HG03159 (cell line): ENCODE measurements at regions not wholly inside any gene's neighbourhood (a gene's known extent, or its start where the extent isn't known, plus 50 kb on each side); places are given as distances from the start of the nearest gene placed in this dataset.
"Not testable (repeated sequence)": the region's sequence is repeated elsewhere in the genome, so short reads cannot be mapped to it uniquely, and the experiment has no call there.

Experiments used
- ATAC-seq: cut with Tn5 transposase; IDR thresholded peaks from one replicate; pipeline ENCODE4 v1.9.1; 2021; ENCODE audit warnings: mild to moderate bottlenecking, moderate library complexity; ENCODE audit not compliant: unreplicated experiment

DNA sequence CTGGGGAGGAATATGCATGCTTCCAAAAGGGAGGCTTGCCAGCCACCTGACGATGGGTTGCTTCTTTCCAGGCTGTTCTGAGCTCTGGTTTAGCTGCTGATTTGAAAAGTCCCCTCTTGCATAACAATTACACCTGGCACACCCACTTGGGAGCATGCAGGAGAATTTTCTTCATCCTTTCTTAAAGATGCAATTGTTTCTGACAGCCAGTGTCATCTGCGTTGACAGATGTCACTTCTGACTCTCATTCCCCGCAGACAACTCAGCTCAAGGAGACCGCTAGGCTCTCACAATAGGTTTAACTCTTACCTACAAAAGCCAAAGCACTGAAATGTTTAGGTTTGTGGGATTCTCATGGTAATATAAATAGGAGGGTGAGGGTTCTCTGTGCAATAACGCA lies 185.6 kb upstream of the SYNPR start:
- ATAC-seq, result no peak

DNA sequence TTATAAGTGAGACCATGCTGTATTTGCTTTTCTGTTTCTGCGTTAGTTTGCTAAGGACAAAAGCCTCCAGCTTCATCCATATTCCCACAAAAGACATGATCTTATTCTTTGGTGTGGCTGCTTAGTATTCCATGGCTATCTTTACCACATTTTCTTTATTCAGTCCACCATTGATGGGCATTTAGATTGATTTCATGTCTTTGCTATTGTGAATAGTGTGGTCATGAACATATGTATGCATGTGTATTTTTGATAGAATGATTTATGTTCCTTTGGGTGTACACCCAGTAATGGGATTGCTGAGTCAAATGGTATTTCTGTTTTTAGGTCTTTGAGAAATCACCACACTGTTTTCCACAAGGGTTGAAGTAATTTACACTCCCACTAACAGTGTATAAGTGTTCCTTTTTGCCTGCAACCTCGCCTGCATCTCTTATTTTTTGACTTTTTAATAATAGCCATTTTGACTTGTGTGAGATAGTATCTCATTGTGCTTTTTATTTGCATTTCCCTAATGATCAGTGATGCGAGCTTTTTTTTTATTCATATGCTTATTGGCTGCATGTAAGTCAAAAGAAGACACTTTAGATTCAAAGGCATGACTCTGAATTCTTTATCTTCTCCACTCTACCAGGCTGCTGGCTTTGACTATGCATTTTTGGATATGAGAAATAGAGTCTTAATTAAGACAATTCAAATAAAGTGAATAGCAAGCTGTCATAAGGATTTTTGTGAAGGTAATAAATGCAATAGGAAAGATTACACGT lies 183.3 kb upstream of the SYNPR start:
- ATAC-seq, result no peak

DNA sequence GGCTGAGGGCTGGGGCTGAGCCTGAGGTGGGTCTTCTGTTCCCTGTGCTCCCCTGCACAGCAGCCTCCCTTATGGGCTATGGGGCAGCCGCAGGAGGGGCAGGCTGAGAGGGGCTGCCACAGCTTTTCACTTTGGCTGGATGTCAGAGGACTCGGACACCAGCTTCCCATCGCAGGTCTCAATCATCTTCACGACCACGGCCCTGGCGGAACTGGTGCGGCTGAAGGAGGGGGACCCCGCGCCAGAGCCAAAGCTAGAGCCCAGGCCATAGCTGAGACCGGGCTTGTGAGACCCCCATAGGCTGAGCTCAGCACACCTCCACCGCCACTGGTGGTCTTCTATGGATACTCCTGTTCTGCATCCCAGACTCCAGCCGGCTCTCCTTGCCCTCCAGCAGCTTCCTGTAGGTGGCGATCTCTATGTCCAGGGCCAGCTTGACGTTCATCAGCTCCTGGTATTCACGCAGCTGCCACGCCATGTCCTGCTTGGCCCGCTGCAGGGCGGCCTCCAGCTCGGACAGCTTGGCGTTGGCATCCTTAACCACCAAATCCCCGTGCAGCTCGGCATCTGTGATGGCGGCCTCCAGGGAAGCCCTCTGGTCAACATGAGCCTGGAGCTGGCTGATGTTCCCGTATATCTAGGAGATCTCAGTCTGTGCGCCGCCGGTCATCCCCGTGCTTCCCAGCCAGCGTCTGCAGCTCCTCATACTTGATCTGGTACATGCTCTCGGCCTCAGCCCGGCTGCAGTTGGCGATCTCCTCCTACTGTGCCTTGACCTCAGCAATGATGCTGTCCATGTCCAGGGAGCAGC lies 181.7 kb upstream of the SYNPR start:
- no peak for ATAC-seq

DNA sequence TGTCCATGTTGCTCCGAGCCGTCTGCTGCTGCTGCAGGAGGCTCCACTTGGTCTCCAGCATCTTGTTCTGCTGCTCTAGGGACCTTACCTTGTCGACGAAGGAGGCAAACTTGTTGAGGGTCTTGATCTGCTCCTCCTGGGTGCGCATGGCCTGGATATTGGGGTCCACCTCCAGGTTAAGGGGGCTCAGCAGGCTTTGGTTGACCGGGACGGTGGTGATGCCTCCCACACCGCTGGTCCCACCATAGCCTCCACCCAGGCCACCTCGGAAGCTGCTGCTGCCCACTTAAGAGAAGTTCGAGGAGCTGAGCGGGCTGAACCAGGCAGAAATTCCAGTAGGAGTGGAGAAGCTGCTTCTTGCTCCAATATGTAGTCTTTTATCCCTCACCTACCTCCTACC lies 180.7 kb upstream of the SYNPR start:
- ATAC-seq, result no peak

DNA sequence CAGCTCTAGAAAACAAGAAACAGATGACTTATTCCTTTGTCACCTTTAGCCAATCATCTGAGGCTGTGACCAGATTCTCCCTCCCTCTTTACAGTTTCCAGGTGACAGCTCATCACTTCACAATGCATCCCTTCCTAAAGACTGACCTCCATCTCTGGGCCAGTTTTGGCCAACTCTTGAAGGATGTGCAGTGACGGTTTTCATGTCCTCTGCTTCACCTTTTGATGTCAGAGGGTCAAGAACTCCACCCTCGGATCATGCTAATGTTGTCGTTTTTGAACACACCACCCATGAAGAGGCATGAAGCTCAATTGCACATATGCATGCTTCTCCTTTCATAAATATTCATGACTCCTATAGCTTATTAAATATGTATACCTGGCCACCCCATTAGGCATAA lies 161.2 kb upstream of the SYNPR start:
- ATAC-seq, result no peak

DNA sequence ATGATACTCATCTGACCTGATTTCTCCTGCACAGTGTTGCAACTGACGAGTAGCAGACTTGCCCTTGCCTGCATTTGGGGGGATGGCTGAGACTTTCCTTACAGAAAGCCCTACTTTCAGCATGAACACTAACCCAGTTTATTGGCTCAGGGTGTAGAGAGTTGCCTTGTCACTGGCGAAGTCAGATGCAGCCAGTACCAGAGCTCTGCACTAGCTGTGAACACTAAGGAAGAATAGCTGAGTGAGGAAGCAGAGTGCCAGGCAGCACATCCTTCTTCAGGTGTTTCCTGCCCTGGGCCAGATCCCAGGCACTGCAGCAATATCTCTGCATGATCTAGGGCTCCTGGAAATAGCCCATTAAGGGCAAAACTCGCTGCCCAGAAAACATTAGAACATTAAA lies 154.0 kb upstream of the SYNPR start:
- no peak for ATAC-seq

DNA sequence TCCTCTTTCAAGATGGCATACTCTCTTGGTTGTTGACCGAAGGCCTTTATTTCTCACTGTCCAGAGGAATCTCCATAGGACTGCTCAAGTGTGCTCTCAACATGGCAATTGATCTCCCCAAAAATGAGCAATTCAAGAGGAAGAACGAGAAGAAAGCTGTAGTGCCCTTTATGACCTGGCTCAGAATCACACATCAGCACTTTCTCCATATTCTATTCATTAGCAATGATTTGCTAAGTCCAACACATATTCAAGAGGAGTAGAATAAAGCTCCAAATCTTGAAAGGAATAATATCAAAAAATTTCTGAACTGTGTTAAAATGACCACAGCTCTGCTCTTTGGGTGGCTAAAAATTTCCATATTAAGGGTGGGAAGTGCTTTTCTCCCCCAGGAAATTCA lies 151.6 kb upstream of the SYNPR start:
- ATAC-seq, result no peak

DNA sequence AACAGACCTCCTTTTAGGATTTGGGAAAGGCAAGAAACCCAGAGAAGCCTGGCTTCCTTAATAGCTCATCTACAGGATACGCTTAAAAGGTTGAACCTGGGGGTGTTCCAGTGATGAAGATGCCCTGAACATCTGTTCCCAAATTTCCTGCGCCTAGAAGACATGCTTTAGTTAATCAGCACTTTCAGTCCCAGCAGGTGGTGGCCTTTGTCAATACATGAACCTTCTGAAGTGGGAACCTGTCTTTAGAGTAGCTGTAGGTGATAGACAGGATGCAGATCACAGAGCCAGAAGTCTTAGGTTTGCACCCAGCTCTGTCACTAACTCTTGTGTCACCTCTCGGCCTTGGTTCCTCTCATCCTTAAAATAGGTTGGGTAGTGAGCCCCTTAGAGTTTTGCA lies 149.7 kb upstream of the SYNPR start:
- ATAC-seq, result no peak

DNA sequence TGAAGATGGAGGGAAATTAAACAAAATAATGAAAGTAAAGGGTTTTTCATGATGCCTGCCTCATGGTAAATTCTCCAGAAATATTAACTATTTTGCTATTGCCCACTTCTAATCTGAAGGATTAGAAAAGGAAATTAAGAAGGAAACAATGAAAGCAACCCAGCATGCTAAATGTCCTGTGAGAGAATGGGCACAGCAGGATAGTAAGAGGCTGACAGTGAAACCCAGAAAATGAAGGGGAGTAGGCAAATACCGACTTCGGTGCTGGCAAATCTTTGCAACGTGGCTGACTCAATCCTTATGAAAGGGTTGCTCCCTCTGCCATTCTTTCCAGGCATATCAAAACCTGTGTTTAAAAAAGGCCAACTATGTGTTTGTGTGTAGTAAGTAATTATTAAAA lies 147.5 kb upstream of the SYNPR start:
- ATAC-seq, result no peak

DNA sequence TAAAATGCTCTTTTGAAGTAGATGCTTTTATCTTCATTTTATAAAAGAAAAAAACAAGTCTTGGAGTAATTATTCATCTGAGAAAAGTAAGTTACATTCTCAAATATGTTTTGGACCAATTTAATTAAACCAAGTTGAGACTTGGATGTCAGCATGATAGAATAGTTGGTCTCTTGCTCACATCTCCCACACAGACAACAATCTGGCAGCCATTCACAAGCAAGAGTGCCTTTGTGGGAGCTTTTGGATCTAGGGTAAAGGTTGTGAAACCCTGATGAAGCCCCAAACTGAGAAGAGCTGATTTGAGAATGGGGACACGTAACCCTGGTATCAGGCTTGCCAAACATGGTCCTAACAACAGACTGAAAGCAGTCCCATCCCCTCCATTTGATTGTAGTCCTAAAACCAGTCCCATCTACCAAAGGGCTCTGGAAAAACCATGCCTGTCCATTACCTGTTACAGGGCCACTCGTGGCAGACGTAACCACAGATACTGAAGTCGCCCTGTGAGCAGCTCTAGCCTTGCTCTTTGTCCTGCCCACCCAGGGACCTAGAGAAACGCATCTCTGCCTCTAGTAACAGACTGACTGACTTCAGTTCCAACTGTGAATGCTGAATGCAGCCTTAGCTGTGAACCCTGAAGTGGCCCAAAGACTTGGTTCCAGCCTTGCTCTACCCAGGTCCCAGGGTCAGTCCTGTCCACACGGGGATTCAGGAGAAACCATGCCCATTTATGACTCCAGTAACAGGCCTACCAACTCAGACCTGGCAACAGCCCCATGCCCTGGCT lies 145.5 kb upstream of the SYNPR start:
- no peak for ATAC-seq

DNA sequence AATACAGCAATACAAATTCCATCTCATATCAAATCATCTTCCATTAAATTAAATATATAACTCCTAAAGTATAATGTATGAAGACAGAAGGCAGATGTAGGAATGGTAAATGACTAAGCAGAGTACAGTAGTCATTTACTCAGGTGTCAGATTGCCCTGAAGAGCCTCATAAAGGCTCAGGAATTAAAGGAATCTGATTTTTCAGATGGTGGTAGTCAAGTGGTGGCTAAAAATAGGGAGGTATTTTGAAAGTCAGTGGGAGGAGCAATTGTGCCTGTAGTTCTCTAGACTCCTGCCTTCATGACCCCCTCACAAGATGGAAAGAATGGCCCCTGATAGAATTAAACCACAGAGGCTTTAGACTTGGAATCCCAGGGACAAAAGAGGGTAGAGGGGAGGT lies 142.7 kb upstream of the SYNPR start:
- ATAC-seq, result no peak

DNA sequence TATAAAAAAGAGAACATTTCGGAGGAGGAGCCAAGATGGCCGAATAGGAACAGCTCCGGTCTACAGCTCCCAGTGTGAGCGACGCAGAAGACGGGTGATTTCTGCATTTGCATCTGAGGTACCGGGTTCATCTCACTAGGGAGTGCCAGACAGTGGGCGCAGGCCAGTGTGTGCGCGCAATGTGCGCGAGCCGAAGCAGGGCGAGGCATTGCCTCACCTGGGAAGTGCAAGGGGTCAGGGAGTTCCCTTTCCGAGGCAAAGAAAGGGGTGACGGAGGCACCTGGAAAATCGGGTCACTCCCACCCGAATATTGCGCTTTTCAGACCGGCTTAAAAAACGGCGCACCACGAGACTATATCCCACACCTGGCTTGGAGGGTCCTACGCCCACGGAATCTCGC lies 141.9 kb upstream of the SYNPR start:
- ATAC-seq, result not testable (repeated sequence)

DNA sequence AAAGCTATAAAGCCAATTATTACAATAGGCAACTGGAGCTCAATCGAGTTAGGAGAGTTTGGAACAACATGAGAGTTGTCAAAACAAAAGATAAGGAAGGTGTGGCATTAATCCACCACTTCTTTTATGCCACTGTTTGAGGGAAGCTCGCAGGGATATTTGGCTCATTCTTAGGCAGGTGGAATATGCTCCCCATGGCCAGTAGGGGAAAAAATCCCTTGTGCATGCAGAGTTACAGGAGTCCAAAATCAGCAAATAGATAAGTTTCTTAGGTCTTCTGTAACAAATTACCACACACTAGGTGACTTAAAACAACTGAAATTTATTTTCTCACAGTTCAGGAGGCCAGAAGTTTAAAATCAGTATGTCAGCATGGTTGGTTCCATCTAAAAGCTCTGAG lies 135.4 kb upstream of the SYNPR start:
- no peak for ATAC-seq

DNA sequence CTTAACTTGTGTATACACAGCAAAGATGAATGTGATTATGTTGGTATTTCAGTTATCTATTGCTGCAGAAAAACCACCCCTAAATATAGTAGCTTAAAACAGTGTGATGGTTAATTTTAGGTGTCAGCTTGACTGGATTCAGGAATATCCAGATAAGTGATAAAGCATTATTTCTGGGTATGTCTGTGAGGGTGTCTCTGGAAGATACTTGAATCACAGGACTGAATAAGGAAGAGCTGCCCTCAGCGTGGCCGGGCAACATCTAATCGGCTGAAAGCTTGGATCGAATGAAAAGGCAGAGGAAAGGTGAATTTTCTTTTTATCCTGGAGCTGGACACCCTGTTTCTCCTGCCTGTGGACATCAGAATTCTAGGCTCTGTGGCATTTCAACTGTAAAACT lies 132.0 kb upstream of the SYNPR start:
- no peak for ATAC-seq

DNA sequence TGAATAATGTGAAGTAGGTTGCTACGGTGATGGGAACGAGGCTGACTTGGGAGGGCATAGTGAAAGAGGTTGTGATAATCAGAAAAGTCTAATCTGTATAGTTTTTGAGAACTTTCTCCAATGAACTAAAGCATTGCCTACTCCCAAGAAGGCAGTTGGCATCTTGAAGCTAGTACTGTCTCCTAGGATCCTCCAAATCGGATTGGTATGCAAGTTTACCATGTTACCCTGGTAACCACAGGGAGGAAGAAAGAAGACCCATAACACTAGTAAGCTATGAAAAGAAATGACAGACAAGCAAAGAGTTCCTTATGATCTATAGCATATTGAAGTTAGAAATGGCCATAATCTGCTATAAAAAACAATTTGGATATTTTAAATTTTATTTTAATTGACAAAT lies 127.2 kb upstream of the SYNPR start:
- no peak for ATAC-seq

DNA sequence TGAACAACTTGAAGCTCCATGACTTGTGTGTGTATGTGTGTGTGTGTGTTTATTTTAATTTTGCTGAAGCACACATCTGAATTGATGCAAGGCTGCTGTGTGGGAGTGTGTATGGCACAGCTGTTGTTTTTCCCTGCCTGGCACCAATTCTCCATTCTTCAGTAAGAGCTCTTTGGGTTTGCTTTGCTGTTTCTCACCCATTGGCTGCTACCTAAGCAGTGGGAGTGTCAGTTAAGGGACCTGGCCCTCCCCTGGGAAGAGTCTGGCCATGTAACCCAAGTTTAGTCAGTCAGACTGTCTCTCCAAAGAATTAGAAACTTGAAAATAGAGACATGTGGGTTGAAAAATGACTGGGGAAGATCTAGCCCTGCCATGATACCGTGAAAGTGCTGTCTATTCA lies 126.2 kb upstream of the SYNPR start:
- ATAC-seq, result no peak

DNA sequence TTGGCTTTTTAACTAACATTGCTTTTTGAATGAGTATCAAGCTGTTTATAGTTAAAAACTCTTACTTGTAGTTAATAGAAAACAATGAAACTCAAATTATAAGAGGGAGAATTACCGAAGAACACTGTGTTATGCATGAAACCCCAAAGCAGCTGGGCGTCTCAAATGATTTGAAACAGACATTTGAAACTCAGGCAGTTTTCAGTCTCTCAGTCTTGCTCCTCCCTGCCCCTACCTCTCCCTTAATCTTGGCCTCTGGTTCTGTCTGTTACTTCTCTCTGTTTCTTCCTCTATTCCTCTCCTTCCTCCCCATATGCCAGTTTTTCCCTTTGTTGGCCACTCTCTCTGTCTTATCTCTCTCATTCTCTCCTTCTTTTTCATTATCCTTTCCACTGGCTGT lies 118.3 kb upstream of the SYNPR start:
- no peak for ATAC-seq

DNA sequence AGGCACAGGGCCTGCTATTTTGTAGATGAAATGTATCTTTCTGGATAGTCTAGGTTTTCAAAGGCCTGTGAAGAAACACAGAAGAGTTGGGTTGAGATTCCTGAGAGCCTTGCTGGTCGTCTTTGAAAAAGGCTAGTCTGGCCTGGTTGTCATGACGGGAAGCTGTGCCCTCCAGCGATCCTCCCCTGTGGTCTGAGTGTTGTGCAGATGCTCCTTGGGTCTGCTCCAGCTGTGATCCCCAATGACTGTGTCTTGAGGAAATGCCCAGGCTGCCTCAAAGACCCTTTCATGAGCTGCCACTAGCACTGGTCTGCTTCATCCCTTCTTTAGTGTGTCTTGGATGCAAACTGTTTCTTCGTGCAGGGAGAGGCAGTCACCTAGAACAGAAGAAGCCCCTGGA lies 111.0 kb upstream of the SYNPR start:
- ATAC-seq, result no peak

DNA sequence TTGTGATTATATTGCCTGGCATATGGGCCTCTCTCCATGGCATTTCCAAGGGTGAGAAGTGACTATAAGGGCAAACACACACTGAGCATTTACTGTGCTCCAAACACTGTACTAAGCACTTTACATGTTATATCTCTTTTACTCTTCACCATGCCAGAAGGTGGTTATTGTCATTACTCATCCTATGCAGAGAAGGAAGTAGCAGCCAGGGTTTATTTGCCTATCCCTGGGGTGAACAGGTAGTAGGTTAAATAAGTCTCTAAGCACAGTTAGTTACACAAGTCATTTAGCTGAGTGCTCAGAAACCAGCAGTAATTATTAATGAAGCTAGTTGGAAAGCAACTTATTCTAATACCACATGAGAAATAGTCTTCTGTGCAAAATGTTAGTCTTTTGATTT lies 109.9 kb upstream of the SYNPR start:
- no peak for ATAC-seq

DNA sequence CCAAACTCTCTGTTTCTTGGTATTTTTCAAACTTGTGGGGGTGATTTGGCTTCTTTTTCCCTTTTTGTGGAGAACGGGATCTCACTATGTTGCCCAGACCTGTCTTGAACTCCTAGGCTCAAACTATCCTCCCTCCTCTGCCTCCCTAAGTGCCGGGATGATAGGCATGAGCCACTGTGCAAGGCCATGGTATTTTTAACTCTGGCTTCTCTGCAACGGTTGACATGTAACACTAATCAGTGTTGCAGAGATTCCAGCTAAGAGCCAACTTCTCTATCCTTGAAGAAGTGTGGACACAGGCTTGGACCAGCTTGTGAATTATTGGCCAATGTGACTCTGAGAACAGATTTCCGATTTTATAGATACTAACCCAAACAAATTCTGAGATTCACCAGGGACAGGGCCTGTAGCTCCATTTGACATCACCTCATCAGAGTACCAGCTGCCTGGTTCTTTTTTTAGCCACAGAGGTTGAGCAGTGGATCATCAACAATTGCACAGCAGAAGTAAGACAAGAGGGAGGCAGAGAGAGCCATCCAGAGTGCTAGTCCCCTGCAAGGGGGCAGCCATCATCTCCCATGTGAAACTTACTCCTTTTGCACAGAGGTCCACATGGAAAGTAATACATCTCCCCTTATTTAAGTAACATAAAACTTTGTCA lies 98.1 kb upstream of the SYNPR start:
- ATAC-seq, result no peak

DNA sequence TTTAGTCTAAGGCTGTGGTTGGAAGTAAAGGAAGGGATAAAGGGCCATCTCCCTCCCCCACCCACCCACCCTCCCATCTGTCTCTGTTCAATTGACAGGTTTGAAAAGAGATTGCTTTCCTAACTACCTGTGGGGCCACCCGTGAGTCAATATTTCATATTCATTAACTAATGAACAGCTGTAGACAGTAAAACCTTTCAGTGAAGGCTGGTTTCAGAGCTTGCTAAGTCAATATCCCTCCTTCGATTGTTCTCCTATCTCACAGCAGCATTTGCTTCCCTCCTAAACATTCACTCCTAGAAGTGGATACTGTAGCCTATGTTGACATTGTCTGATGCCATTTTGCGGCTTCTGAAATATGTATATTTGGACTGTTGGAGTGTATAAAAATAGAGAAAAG lies 85.9 kb upstream of the SYNPR start:
- no peak for ATAC-seq
